AG04450 (cell line): ENCODE measurements at regions not wholly inside any gene's neighbourhood (a gene's known extent, or its start where the extent isn't known, plus 50 kb on each side); places are given as distances from the start of the nearest gene placed in this dataset.

Experiments used
- CTCF ChIA-PET: fragments of 300-600, 350-600 bp; formaldehyde crosslinking; extraction: SDS; loops from one replicate; lab custom pipeline; 2022; ENCODE audit warnings: antibody characterized with exemption, inconsistent platforms; lab: Charles Lee
- POLR2A ChIA-PET: fragments of 350-600 bp; formaldehyde crosslinking; extraction: SDS; loops from one replicate; lab custom pipeline; 2021; ENCODE audit warnings: antibody characterized with exemption, inconsistent platforms; lab: Yijun Ruan, JAX
- DNase-seq: peaks from one replicate; pipeline ENCODE4 v3.0.0-alpha.2; 2011; ENCODE audit warnings: low read depth, low spot score
- H3K27ac ChIP-seq: one replicate; pipeline ENCODE4 v1.5.1; 2012; ENCODE audit warnings: low read depth, low read length, control low read depth
- H3K27me3 ChIP-seq: one replicate; pipeline ENCODE4 v1.6.0; 2012; ENCODE audit warnings: low read length; ENCODE audit not compliant: control insufficient read depth, insufficient read depth
- H3K4me3 ChIP-seq: 2 replicates; pipeline ENCODE4 v1.5.1; 2011; ENCODE audit warnings: mild to moderate bottlenecking, low read depth, low read length, control low read depth
- H3K9me3 ChIP-seq: 2 replicates; pipeline ENCODE4 v1.5.1; 2012; ENCODE audit warnings: low read length; ENCODE audit not compliant: control insufficient read depth, insufficient read depth
- TF ChIP-seq, protein P1 (sequence below): IDR thresholded peaks from 2 replicates; pipeline ENCODE4 v1.5.1; 2011; ENCODE audit warnings: low read depth, low read length, control low read depth, inconsistent platforms

DNA sequence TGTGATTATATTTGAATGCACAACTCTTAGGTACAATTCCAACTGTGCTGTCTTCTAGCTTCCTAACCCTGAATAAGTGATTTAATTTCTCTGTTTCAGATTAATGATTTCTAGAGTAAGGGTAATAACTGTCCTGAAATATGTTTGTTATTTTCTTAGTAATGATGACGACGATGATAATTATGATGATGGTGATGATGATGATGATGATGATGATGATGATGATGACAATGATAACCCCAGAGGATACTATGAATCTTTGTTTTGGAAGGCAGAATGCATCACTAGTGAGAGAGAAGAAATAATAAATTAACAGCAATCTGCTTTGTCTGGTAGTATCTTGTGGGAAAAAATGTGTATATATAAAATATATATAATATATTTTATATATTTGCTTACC lies 317.1 kb upstream of the CDH8 start:
- H3K4me3 ChIP-seq = no peak overlapping the region
- H3K27ac ChIP-seq = no peak overlapping the region
- DNase-seq = no peak
- TF ChIP-seq, protein P1, sequence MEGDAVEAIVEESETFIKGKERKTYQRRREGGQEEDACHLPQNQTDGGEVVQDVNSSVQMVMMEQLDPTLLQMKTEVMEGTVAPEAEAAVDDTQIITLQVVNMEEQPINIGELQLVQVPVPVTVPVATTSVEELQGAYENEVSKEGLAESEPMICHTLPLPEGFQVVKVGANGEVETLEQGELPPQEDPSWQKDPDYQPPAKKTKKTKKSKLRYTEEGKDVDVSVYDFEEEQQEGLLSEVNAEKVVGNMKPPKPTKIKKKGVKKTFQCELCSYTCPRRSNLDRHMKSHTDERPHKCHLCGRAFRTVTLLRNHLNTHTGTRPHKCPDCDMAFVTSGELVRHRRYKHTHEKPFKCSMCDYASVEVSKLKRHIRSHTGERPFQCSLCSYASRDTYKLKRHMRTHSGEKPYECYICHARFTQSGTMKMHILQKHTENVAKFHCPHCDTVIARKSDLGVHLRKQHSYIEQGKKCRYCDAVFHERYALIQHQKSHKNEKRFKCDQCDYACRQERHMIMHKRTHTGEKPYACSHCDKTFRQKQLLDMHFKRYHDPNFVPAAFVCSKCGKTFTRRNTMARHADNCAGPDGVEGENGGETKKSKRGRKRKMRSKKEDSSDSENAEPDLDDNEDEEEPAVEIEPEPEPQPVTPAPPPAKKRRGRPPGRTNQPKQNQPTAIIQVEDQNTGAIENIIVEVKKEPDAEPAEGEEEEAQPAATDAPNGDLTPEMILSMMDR = no peak
- H3K9me3 ChIP-seq = peaks cover 6% of the 10 kb centered on the region; the same call in 1 of the 2 replicates
- ChIA-PET POLR2A (no interaction called here), CTCF (no interaction called here)
- no peaks in the 10 kb centered on the region for H3K27me3 ChIP-seq

DNA sequence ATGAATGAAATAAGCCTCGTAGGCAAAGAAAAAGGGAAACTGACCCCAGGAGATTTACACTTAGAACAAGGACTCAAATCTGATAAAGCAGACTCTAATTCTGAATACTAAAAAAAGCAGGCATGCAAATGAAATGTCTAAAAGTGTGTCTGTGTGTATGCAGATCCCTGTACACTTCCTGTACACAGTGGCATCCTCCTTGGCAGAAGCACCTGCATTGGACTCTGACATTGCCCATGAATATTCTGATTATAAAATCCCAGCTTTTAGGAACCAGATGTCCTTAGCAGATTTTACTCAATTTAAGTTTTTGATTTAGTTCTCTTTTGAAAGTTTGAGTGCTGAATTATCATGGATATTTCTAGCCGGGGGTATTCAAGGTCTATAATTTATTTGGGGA lies 306.0 kb upstream of the CDH8 start:
- Histone ChIP-seq H3K27me3 (no peaks in the 10 kb centered on the region), H3K9me3 (peaks cover 8% of the 10 kb centered on the region), H3K27ac (no peak overlapping the region), H3K4me3 (no peak overlapping the region)
- CTCF ChIA-PET = no interaction called here
- no peak for DNase-seq
- TF ChIP-seq, protein P1 = no peak
- POLR2A ChIA-PET = no interaction called here

DNA sequence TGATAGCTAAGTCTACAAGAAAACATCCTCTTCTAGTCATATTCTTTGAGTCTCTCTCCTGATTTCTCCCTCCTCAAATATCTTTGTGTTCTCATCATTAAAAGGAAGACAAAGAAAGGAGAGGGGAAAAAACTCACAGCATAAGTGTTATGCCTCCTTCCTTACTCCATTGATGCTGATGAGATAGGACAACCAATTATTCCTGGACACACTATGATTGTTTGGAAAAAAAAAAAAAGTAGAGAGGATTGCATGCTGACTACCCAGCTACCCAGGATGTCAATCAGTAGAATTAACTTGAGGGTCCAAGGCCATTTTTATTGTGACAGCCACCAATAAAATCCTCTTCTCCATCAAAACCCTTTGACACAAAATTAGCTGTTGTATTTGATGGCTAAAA lies 299.1 kb upstream of the CDH8 start:
- TF ChIP-seq, protein P1 = no peak
- DNase-seq = no peak
- Histone ChIP-seq H3K9me3 (peaks cover 7% of the 10 kb centered on the region; the same call in 1 of the 2 replicates), H3K27me3 (no peaks in the 10 kb centered on the region), H3K4me3 (no peak overlapping the region), H3K27ac (no peak overlapping the region)
- ChIA-PET CTCF (no interaction called here), POLR2A (no interaction called here)

DNA sequence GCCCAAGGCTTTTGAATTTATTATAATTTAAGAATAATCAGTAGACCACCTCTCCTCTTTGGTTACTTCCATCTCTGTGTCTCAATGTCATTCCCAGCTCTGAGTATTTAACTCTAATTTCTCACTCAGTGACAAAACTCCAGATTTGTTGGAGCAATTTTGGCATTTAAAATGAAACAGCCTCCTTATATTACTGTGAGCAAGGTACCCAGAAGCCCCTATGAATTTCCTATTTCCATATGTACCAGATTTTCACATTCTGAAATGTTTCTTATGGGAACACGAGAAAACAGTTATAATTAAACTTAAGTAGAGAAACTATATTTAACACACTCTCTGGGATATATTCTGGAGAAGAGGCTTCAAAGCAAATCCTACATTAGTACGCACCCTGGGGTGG lies 285.4 kb upstream of the CDH8 start:
- TF ChIP-seq, protein P1 = no peak
- H3K9me3 ChIP-seq = peaks cover 3% of the 10 kb centered on the region; the same call in 1 of the 2 replicates
- no peak overlapping the region for H3K4me3 ChIP-seq
- ChIA-PET CTCF (no interaction called here), POLR2A (no interaction called here)
- no peak overlapping the region for H3K27ac ChIP-seq
- DNase-seq = no peak
- no peaks in the 10 kb centered on the region for H3K27me3 ChIP-seq

DNA sequence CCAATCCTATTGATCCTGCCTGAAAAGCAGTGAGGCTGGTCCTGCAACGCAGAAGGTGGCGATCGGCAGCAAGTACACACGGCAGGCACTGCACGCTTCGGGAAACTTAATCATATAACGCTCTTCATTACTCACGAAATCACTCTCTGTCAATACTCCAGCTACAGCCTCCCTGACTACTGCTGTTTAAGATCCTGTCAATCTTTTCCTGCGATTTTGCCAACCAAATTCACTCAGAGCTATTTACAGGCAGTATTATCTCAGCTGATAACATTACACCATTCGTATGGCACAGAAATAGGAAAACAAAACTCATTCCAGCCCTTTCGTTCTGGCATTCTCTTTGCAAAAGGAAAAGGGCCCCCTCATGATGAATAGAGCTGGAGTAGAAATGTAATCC lies 262.4 kb upstream of the CDH8 start:
- H3K4me3 ChIP-seq = no peak overlapping the region

More for the DNA sequence above, 262.4 kb upstream of the CDH8 start:
- ChIA-PET CTCF (no interaction called here), POLR2A (no interaction called here)
- Histone ChIP-seq H3K27ac (no peak overlapping the region), H3K9me3 (peaks cover 25% of the 10 kb centered on the region), H3K27me3 (no peaks in the 10 kb centered on the region)
- TF ChIP-seq, protein P1 = no peak
- no peak for DNase-seq
